ENCODE measurements at regions not wholly inside any gene's neighbourhood (a gene's known extent, or its start where the extent isn't known, plus 50 kb on each side); places are given as distances from the start of the nearest gene placed in this dataset.

DNA sequence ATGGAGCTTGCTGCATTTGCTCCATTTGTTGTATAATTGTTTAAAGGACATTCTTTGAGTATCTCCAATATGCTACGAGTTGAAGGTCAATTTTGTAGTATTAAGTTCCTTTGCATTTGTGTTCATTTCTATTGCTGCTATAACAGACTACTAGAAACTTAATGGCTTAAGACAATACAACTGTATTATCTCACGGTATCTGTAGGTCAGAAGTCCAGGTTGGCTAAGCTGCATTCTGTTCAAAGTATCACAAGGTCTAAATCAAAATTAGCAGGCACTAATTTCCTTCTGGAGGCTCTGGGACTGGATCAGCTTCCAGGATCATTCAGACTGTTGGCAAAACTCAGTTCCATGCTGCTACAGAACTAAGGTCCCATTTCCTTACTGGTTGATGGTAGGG is 340.6 kb downstream of the GXYLT1 start:
- TF ChIP-seq, protein P1, sequence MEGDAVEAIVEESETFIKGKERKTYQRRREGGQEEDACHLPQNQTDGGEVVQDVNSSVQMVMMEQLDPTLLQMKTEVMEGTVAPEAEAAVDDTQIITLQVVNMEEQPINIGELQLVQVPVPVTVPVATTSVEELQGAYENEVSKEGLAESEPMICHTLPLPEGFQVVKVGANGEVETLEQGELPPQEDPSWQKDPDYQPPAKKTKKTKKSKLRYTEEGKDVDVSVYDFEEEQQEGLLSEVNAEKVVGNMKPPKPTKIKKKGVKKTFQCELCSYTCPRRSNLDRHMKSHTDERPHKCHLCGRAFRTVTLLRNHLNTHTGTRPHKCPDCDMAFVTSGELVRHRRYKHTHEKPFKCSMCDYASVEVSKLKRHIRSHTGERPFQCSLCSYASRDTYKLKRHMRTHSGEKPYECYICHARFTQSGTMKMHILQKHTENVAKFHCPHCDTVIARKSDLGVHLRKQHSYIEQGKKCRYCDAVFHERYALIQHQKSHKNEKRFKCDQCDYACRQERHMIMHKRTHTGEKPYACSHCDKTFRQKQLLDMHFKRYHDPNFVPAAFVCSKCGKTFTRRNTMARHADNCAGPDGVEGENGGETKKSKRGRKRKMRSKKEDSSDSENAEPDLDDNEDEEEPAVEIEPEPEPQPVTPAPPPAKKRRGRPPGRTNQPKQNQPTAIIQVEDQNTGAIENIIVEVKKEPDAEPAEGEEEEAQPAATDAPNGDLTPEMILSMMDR (IDR thresholded peaks at IDR 0.05), result no peak
- no peak for TF ChIP-seq POLR2A (IDR thresholded peaks at IDR 0.05)
